ENCODE measurements at regions not wholly inside any gene's neighbourhood (a gene's known extent, or its start where the extent isn't known, plus 50 kb on each side); places are given as distances from the start of the nearest gene placed in this dataset.

DNA sequence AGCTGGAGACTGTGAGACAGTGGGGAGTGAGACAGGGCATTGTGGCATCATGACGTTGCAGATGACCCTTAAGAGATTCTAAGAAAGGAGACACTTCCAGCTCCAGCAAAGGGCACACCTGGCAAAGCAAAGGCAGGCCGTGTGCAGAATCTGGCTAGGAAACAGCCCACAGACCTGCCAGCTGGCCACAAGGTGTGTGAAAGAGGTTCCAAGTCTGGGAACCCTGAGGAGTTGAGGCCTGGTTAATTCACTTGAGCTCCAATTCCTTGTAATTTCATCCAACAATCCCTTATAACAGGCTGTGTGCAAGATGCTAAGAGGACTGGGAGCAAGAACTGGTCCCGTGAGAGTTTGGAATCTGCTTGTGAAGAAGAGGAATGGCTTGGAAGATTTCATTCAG lies 72.8 kb upstream of the FAM9A start:
- DNase-seq (ENCODE audit: low spot score, unreplicated experiment): no peak
- H3K4me3 Mint-ChIP-seq (ENCODE audit: low read depth): no peak overlapping the region
- peaks cover 8% of the 10 kb centered on the region for H3K9me3 Mint-ChIP-seq (ENCODE audit: low read depth)
- H3K27ac Mint-ChIP-seq: no peak overlapping the region
- H3K36me3 Mint-ChIP-seq (ENCODE audit: insufficient read depth): no peaks in the 10 kb centered on the region
- H3K27me3 Mint-ChIP-seq: peaks cover 3% of the 10 kb centered on the region
- TF ChIP-seq, protein P1, sequence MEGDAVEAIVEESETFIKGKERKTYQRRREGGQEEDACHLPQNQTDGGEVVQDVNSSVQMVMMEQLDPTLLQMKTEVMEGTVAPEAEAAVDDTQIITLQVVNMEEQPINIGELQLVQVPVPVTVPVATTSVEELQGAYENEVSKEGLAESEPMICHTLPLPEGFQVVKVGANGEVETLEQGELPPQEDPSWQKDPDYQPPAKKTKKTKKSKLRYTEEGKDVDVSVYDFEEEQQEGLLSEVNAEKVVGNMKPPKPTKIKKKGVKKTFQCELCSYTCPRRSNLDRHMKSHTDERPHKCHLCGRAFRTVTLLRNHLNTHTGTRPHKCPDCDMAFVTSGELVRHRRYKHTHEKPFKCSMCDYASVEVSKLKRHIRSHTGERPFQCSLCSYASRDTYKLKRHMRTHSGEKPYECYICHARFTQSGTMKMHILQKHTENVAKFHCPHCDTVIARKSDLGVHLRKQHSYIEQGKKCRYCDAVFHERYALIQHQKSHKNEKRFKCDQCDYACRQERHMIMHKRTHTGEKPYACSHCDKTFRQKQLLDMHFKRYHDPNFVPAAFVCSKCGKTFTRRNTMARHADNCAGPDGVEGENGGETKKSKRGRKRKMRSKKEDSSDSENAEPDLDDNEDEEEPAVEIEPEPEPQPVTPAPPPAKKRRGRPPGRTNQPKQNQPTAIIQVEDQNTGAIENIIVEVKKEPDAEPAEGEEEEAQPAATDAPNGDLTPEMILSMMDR (IDR thresholded peaks at IDR 0.05; ENCODE audit: unreplicated experiment): no peak
- H3K4me1 Mint-ChIP-seq (ENCODE audit: low read depth): no peaks in the 10 kb centered on the region

DNA sequence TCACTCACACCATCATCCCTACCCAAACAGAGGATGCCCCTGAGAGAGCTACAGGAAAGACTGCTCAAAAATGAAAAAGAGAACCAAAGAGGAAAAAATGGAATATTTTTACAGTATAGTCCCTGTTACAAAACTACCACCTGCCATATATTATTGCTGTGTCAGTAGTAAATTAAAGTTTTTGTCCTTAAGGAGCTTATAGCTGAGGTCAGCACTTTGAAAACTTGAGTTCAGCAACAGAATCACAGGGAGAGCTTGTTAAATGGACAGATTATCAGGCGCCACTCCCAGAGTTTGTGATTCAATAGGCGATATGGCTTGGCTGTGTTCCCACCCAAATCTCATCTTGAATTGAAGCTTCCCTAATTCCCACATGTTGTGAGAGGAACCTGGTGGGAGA lies 71.9 kb upstream of the FAM9A start:
- TF ChIP-seq, protein P1 (IDR thresholded peaks at IDR 0.05; ENCODE audit: unreplicated experiment): no peak
- no peak overlapping the region for H3K4me3 Mint-ChIP-seq (ENCODE audit: low read depth)
- H3K9me3 Mint-ChIP-seq (ENCODE audit: low read depth): peaks cover 10% of the 10 kb centered on the region
- H3K27ac Mint-ChIP-seq: no peak overlapping the region
- H3K36me3 Mint-ChIP-seq (ENCODE audit: insufficient read depth): no peaks in the 10 kb centered on the region
- H3K27me3 Mint-ChIP-seq: peaks cover 3% of the 10 kb centered on the region
- no peaks in the 10 kb centered on the region for H3K4me1 Mint-ChIP-seq (ENCODE audit: low read depth)
- DNase-seq (ENCODE audit: low spot score, unreplicated experiment): no peak

DNA sequence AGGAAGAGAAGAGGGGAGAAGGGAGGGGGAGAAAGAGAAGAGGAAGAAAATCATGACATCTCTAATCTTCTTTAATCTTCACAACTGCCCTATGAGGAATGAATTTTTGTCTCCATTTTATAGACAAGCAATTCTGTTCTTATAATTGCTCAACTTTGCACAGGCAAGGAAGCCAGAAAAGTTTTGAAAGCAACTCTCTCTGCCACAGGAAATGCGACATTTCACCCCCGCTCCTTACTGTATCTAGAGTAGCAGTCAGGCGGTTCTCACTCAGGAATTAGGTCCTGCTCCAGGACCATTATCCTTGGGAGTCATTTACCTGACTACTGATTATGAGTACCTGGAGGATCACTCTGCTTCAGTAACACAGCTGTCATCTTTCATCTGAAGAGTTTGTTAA lies 69.2 kb upstream of the FAM9A start:
- Mint-ChIP-seq H3K4me3 (ENCODE audit: low read depth) (no peak overlapping the region), H3K36me3 (ENCODE audit: insufficient read depth) (no peaks in the 10 kb centered on the region), H3K9me3 (ENCODE audit: low read depth) (peaks cover 16% of the 10 kb centered on the region), H3K4me1 (ENCODE audit: low read depth) (no peaks in the 10 kb centered on the region), H3K27ac (no peak overlapping the region), H3K27me3 (peaks cover 5% of the 10 kb centered on the region)
- DNase-seq (ENCODE audit: low spot score, unreplicated experiment): no peak
- TF ChIP-seq, protein P1 (IDR thresholded peaks at IDR 0.05; ENCODE audit: unreplicated experiment): no peak

DNA sequence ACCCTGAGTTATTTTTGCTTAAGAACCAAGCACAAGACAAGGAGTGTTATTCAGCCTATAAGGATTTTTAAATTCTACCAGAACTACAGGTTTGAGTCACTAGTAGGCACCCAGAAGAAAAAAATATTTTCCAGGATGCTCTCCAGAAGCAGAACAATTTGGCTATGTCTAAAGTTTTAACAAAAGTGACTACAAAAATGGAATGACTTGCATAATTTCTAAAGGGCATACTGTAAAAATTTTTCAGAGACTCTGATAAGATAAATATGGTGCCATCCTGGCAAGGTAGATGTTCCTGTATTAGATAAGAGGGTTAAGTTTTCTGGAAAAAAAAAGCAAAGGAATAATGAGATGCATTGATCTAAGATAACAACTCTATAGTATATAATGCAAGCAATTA lies 68.6 kb upstream of the FAM9A start:
- Mint-ChIP-seq H3K27ac (no peak overlapping the region), H3K4me3 (ENCODE audit: low read depth) (no peak overlapping the region), H3K27me3 (peaks cover 5% of the 10 kb centered on the region), H3K9me3 (ENCODE audit: low read depth) (peaks cover 13% of the 10 kb centered on the region), H3K4me1 (ENCODE audit: low read depth) (no peaks in the 10 kb centered on the region), H3K36me3 (ENCODE audit: insufficient read depth) (no peaks in the 10 kb centered on the region)
- TF ChIP-seq, protein P1 (IDR thresholded peaks at IDR 0.05; ENCODE audit: unreplicated experiment): no peak
- DNase-seq (ENCODE audit: low spot score, unreplicated experiment): no peak

DNA sequence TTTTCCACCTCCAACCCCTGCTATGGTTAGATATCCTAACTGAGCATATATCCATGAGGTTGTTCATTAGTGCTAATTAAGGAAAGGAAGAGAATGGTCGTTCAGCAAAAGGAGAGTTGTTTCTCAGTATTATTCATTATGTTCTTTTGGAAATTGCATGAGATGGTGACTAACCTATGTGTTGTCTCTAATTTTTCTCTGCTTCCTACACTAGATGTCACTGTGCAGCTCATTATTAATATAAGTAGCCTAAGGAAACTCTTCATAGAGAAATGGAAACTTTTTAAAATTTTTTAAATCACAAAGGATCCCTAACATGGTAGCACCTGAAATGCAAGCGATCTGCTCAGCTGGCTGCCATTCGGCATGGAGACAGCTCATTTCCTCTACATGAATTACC lies 67.7 kb upstream of the FAM9A start:
- H3K9me3 Mint-ChIP-seq (ENCODE audit: low read depth): peaks cover 10% of the 10 kb centered on the region
- no peak overlapping the region for H3K27ac Mint-ChIP-seq
- H3K4me3 Mint-ChIP-seq (ENCODE audit: low read depth): no peak overlapping the region
- TF ChIP-seq, protein P1 (IDR thresholded peaks at IDR 0.05; ENCODE audit: unreplicated experiment): no peak
- no peak for DNase-seq (ENCODE audit: low spot score, unreplicated experiment)
- no peaks in the 10 kb centered on the region for H3K36me3 Mint-ChIP-seq (ENCODE audit: insufficient read depth)
- H3K4me1 Mint-ChIP-seq (ENCODE audit: low read depth): no peaks in the 10 kb centered on the region
- H3K27me3 Mint-ChIP-seq: peaks cover 5% of the 10 kb centered on the region

Data from progenitor cell of endocrine pancreas (in vitro differentiated cells).